ENCODE measurements at regions not wholly inside any gene's neighbourhood (a gene's known extent, or its start where the extent isn't known, plus 50 kb on each side); places are given as distances from the start of the nearest gene placed in this dataset.
A peak's percentile ranks its signal among the peaks of the same experiment; 100 is the strongest.

DNA sequence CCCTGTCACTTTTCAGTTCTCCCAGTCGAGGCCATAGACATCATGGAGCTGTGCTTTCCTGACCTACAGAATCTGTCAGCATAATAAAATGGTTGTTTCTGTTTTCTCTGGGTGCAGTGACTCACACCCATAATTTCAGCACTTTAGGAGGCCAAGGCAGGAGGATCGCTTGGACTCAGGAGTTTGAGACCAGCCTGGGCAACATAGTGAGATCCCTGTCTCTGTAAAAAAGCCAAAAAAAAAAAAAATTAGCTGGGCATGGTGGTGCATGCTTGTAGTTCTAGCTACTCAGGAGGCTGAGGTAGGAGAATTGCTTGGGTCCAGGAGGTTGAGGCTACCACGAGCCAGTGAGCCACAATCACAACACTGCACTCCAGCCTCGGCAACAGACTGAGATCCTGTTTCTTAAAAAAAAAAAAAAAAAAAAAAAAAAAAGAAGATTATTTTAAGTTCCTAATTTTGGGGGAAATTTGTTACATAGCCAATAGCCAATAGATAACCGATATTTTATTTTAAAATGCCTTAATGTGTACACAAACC lies 196.2 kb downstream of the ADSS2 start:
- no peak for TF ChIP-seq POLR2AphosphoS5 (IDR thresholded peaks at IDR 0.05; ENCODE audit: low read depth)
- TF ChIP-seq, protein P1, sequence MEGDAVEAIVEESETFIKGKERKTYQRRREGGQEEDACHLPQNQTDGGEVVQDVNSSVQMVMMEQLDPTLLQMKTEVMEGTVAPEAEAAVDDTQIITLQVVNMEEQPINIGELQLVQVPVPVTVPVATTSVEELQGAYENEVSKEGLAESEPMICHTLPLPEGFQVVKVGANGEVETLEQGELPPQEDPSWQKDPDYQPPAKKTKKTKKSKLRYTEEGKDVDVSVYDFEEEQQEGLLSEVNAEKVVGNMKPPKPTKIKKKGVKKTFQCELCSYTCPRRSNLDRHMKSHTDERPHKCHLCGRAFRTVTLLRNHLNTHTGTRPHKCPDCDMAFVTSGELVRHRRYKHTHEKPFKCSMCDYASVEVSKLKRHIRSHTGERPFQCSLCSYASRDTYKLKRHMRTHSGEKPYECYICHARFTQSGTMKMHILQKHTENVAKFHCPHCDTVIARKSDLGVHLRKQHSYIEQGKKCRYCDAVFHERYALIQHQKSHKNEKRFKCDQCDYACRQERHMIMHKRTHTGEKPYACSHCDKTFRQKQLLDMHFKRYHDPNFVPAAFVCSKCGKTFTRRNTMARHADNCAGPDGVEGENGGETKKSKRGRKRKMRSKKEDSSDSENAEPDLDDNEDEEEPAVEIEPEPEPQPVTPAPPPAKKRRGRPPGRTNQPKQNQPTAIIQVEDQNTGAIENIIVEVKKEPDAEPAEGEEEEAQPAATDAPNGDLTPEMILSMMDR (IDR thresholded peaks at IDR 0.05; ENCODE audit: insufficient read depth, low read length), result no peak
- TF ChIP-seq GABPA (IDR thresholded peaks at IDR 0.05; ENCODE audit: low read depth), result no peak
- TF ChIP-seq, protein P2, sequence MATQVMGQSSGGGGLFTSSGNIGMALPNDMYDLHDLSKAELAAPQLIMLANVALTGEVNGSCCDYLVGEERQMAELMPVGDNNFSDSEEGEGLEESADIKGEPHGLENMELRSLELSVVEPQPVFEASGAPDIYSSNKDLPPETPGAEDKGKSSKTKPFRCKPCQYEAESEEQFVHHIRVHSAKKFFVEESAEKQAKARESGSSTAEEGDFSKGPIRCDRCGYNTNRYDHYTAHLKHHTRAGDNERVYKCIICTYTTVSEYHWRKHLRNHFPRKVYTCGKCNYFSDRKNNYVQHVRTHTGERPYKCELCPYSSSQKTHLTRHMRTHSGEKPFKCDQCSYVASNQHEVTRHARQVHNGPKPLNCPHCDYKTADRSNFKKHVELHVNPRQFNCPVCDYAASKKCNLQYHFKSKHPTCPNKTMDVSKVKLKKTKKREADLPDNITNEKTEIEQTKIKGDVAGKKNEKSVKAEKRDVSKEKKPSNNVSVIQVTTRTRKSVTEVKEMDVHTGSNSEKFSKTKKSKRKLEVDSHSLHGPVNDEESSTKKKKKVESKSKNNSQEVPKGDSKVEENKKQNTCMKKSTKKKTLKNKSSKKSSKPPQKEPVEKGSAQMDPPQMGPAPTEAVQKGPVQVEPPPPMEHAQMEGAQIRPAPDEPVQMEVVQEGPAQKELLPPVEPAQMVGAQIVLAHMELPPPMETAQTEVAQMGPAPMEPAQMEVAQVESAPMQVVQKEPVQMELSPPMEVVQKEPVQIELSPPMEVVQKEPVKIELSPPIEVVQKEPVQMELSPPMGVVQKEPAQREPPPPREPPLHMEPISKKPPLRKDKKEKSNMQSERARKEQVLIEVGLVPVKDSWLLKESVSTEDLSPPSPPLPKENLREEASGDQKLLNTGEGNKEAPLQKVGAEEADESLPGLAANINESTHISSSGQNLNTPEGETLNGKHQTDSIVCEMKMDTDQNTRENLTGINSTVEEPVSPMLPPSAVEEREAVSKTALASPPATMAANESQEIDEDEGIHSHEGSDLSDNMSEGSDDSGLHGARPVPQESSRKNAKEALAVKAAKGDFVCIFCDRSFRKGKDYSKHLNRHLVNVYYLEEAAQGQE (IDR thresholded peaks at IDR 0.05; ENCODE audit: insufficient replicate concordance, low read depth), result no peak
- TF ChIP-seq SPI1 (IDR thresholded peaks at IDR 0.05; ENCODE audit: borderline replicate concordance, low read depth), result no peak
- H3K4me3 ChIP-seq (replicated peaks; ENCODE audit: insufficient read depth, low read length), result no peak overlapping the region
- peak overlapping the region; percentile 82 for H3K27ac ChIP-seq (replicated peaks)
- DNase-seq (ENCODE audit: low read depth in 1 of 2, low spot score in 1 of 2), result no peak
- H3K27me3 ChIP-seq (ENCODE audit: insufficient read depth, poor library complexity, severe bottlenecking), result no peaks in the 10 kb centered on the region

- no peak for TF ChIP-seq GABPA (IDR thresholded peaks at IDR 0.05; ENCODE audit: low read depth)
- no peak for TF ChIP-seq POLR2AphosphoS5 (IDR thresholded peaks at IDR 0.05; ENCODE audit: low read depth)
- TF ChIP-seq, protein P2 (IDR thresholded peaks at IDR 0.05; ENCODE audit: insufficient replicate concordance, low read depth), result no peak
- TF ChIP-seq SPI1 (IDR thresholded peaks at IDR 0.05; ENCODE audit: borderline replicate concordance, low read depth), result no peak
- TF ChIP-seq, protein P1 (IDR thresholded peaks at IDR 0.05; ENCODE audit: insufficient read depth, low read length), result no peak
- no peak overlapping the region for H3K4me3 ChIP-seq (replicated peaks; ENCODE audit: insufficient read depth, low read length)
- H3K27ac ChIP-seq (replicated peaks), result no peak overlapping the region
- DNase-seq (ENCODE audit: low read depth in 1 of 2, low spot score in 1 of 2), result no peak
- no peaks in the 10 kb centered on the region for H3K27me3 ChIP-seq (ENCODE audit: insufficient read depth, poor library complexity, severe bottlenecking)
Observed at GRCh38 chr1:244256086-244256676, 195.5 kb downstream of the ADSS2 start.

- TF ChIP-seq GABPA (IDR thresholded peaks at IDR 0.05; ENCODE audit: low read depth) (no peak), SPI1 (IDR thresholded peaks at IDR 0.05; ENCODE audit: borderline replicate concordance, low read depth) (no peak), POLR2AphosphoS5 (IDR thresholded peaks at IDR 0.05; ENCODE audit: low read depth) (no peak)
- TF ChIP-seq, protein P1 (IDR thresholded peaks at IDR 0.05; ENCODE audit: insufficient read depth, low read length), result no peak
- TF ChIP-seq, protein P2 (IDR thresholded peaks at IDR 0.05; ENCODE audit: insufficient replicate concordance, low read depth), result no peak
Observed at GRCh38 chr1:244264163-244264562, 187.5 kb downstream of the ADSS2 start.

More at GRCh38 chr1:244264163-244264562, 187.5 kb downstream of the ADSS2 start:
- DNase-seq (ENCODE audit: low read depth in 1 of 2, low spot score in 1 of 2), result no peak
- Histone ChIP-seq H3K4me3 (replicated peaks; ENCODE audit: insufficient read depth, low read length) (no peak overlapping the region), H3K27me3 (ENCODE audit: insufficient read depth, poor library complexity, severe bottlenecking) (no peaks in the 10 kb centered on the region), H3K27ac (replicated peaks) (no peak overlapping the region)
